ENCODE measurements at regions not wholly inside any gene's neighbourhood (a gene's known extent, or its start where the extent isn't known, plus 50 kb on each side); places are given as distances from the start of the nearest gene placed in this dataset.

GRCh38 chr9:13364271-13365000, 84.9 kb upstream of the MPDZ start (continued):
- TF ChIP-seq CTCF (IDR thresholded peaks at IDR 0.05; ENCODE audit: low read depth, low read length, missing input control) (no peak), MAX (IDR thresholded peaks at IDR 0.05) (no peak), RAD21 (IDR thresholded peaks at IDR 0.05) (no peak), ATF3 (IDR thresholded peaks at IDR 0.05) (no peak), TAF1 (conservative IDR thresholded peaks at IDR 0.05) (no peak), JUND (IDR thresholded peaks at IDR 0.05) (no peak)

- no peak overlapping the region for H3K27ac ChIP-seq (ENCODE audit: low read depth in 1 of 2, low read length in 2 of 2)
These were observed 81.6 kb upstream of the MPDZ start for GRCh38 chr9:13361076-13361475.

More at GRCh38 chr9:13361076-13361475, 81.6 kb upstream of the MPDZ start:
- no peaks in the 10 kb centered on the region for H3K9me3 ChIP-seq (ENCODE audit: control insufficient read depth in 4 of 4, low read length in 3 of 4)
- H3K4me1 ChIP-seq (ENCODE audit: control insufficient read depth in 4 of 4, insufficient read depth in 4 of 4, low read length in 3 of 4), result no peaks in the 10 kb centered on the region
- no peak for TF ChIP-seq ATF3 (IDR thresholded peaks at IDR 0.05)
- no peak for TF ChIP-seq FOXA2 (IDR thresholded peaks at IDR 0.05)
- no peak for TF ChIP-seq FOXA1 (IDR thresholded peaks at IDR 0.05)
- no peak for TF ChIP-seq SP1 (IDR thresholded peaks at IDR 0.05)
- TF ChIP-seq ZBTB33 (IDR thresholded peaks at IDR 0.05), result no peak
- TF ChIP-seq YY1 (IDR thresholded peaks at IDR 0.05), result no peak
- TF ChIP-seq JUND (IDR thresholded peaks at IDR 0.05), result no peak
- no peak for TF ChIP-seq HNF4A (conservative IDR thresholded peaks at IDR 0.05)
- no peak for TF ChIP-seq RAD21 (IDR thresholded peaks at IDR 0.05)
- no peak for TF ChIP-seq TAF1 (conservative IDR thresholded peaks at IDR 0.05)
- TF ChIP-seq EGR1 (IDR thresholded peaks at IDR 0.05; ENCODE audit: low read depth in 2 of 2), result no peak
- no peak for TF ChIP-seq MAX (IDR thresholded peaks at IDR 0.05)
- no peak for TF ChIP-seq GABPA (IDR thresholded peaks at IDR 0.05 in 1 of 2, conservative IDR thresholded peaks at IDR 0.05 in 1 of 2)
- TF ChIP-seq NR2F2 (IDR thresholded peaks at IDR 0.05), result no peak
- TF ChIP-seq REST (IDR thresholded peaks at IDR 0.05), result no peak
- TF ChIP-seq HNF4G (IDR thresholded peaks at IDR 0.05), result no peak
- no peak for TF ChIP-seq RXRA (IDR thresholded peaks at IDR 0.05)
- no peak for TF ChIP-seq CTCF (IDR thresholded peaks at IDR 0.05; ENCODE audit: low read depth, low read length, missing input control)
- no peak overlapping the region for H3K4me3 ChIP-seq (ENCODE audit: low read depth in 1 of 3, low read length in 3 of 3)
- no peaks in the 10 kb centered on the region for H3K27me3 ChIP-seq (ENCODE audit: control insufficient read depth in 4 of 4, insufficient read depth in 4 of 4, low read length in 3 of 4)
- DNase-seq (ENCODE audit: low spot score), result no peak
- H3K36me3 ChIP-seq (ENCODE audit: control insufficient read depth in 4 of 4, insufficient read depth in 3 of 4, low read depth in 1 of 4, low read length in 3 of 4), result no peaks in the 10 kb centered on the region
- no peak overlapping the region for H3K9ac ChIP-seq (ENCODE audit: low read depth in 1 of 2, low read length in 2 of 2)
